ENCODE measurements at regions not wholly inside any gene's neighbourhood (a gene's known extent, or its start where the extent isn't known, plus 50 kb on each side); places are given as distances from the start of the nearest gene placed in this dataset.

DNA sequence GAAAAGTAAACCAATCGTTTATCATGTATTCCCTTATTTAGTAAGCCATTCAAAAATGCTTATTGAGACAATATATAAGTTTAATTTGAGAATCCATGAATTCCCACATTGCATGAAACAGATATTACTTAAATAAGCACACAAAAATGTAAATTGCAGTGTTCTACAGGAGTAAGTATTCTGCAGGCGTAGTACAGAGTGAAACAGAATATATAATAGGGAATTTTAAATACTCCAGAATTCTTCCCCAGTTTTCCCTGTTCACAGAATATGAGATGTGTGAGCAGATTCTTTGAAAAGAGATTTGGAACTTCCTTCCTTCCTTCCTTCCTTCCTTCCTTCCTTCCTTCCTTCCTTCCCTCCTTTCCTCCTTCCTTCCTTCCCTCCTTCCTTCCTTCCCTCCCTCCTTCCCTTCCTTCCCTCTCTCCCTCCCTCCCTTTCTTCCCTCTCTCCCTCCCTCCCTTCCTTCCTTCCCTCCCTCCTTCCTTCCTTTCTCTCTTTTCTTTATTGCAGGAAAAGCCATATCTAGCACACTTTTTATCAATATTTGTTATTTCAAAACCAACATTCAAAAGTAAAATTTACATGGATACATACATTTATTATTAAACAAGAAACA lies 977.7 kb upstream of the LRRTM1 start:
- no peak overlapping the region for H3K27ac ChIP-seq
- no peak for DNase-seq (ENCODE audit: low spot score in 2 of 2)
- no peaks in the 10 kb centered on the region for H3K27me3 ChIP-seq
- H3K36me3 ChIP-seq = no peaks in the 10 kb centered on the region
- H3K4me3 ChIP-seq = no peak overlapping the region
- H3K4me1 ChIP-seq = no peaks in the 10 kb centered on the region
- peaks cover 3% of the 10 kb centered on the region for H3K9me3 ChIP-seq
- TF ChIP-seq, protein P1, sequence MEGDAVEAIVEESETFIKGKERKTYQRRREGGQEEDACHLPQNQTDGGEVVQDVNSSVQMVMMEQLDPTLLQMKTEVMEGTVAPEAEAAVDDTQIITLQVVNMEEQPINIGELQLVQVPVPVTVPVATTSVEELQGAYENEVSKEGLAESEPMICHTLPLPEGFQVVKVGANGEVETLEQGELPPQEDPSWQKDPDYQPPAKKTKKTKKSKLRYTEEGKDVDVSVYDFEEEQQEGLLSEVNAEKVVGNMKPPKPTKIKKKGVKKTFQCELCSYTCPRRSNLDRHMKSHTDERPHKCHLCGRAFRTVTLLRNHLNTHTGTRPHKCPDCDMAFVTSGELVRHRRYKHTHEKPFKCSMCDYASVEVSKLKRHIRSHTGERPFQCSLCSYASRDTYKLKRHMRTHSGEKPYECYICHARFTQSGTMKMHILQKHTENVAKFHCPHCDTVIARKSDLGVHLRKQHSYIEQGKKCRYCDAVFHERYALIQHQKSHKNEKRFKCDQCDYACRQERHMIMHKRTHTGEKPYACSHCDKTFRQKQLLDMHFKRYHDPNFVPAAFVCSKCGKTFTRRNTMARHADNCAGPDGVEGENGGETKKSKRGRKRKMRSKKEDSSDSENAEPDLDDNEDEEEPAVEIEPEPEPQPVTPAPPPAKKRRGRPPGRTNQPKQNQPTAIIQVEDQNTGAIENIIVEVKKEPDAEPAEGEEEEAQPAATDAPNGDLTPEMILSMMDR (IDR thresholded peaks at IDR 0.05) = no peak
- TF ChIP-seq POLR2A (IDR thresholded peaks at IDR 0.05) (no peak), POLR2AphosphoS5 (IDR thresholded peaks at IDR 0.05) (no peak), EP300 (IDR thresholded peaks at IDR 0.05) (no peak)
- WGBS = 82% methylated on average over 2 of the region's 2 CpGs

DNA sequence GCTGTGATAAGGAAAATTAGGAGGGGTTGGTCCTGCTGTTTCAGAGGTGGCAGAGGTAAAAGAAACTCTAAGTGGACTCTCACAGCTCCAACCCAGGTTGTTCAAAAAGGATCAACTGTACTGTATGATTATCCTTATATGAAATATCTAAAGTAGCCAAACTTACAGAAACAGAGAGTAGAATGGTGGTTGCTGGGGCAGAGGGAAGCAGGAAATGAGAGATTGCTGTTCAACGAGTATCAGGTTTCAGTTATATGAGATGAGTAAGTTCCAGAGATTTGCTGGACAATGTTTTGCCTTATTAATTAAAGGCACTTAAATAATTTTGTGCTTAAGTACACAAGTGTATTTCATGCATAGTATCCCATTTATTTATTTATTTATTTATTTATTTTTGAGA lies 972.0 kb upstream of the LRRTM1 start:
- H3K9me3 ChIP-seq = peaks cover 3% of the 10 kb centered on the region
- no peaks in the 10 kb centered on the region for H3K36me3 ChIP-seq
- no peaks in the 10 kb centered on the region for H3K4me1 ChIP-seq
- WGBS = 70% methylated on average over 1 of the region's 1 CpG
- H3K27ac ChIP-seq = no peak overlapping the region
- no peaks in the 10 kb centered on the region for H3K27me3 ChIP-seq
- no peak for DNase-seq (ENCODE audit: low spot score in 2 of 2)
- TF ChIP-seq EP300 (IDR thresholded peaks at IDR 0.05) = no peak
- TF ChIP-seq POLR2A (IDR thresholded peaks at IDR 0.05) = no peak
- no peak for TF ChIP-seq POLR2AphosphoS5 (IDR thresholded peaks at IDR 0.05)
- H3K4me3 ChIP-seq = no peak overlapping the region

DNA sequence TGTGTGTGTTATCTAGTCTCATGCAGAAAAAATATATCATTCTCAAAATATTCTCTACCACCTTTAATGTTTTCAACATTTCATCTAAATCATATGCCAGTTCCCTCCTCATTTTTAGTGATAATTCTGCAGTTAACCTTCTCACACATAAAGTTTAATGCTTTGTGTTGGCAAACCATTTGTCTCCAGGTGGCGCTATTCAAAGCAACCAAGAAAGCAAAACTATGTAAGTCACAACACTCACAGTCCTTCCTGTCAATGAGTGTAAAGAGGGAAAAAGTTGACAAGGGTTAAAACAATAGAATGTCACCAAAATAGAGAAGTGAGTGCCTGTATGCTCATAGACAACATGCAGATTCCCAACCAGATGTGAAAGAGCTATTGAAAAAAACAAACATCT lies 961.6 kb upstream of the LRRTM1 start:
- Histone ChIP-seq H3K27ac (no peak overlapping the region), H3K9me3 (peaks cover 2% of the 10 kb centered on the region), H3K36me3 (no peaks in the 10 kb centered on the region), H3K4me3 (no peak overlapping the region), H3K27me3 (no peaks in the 10 kb centered on the region), H3K4me1 (no peaks in the 10 kb centered on the region)
- 10% methylated on average over 1 of the region's 1 CpG for WGBS
- TF ChIP-seq, protein P1 (IDR thresholded peaks at IDR 0.05) = no peak
- TF ChIP-seq POLR2A (IDR thresholded peaks at IDR 0.05) = no peak
- no peak for TF ChIP-seq POLR2AphosphoS5 (IDR thresholded peaks at IDR 0.05)
- TF ChIP-seq EP300 (IDR thresholded peaks at IDR 0.05) = no peak
- no peak for DNase-seq (ENCODE audit: low spot score in 2 of 2)

DNA sequence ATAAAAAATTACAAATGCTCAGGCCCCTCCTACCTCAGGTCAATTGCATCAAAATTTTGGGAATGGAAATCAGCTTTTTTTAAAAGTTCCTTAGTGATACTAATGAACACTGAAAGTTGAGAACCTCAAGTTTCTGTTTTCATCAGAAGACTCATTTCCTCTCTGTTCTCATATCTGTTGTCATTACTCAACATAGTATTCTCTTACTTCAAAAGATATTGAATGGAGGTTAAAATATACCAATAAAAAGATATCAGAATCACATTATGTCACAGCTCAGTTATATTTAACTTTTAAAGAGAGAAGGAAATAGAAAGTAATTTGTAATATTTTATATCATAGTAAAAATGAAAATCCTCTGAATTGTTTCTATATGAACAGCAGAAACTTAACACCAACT lies 959.4 kb upstream of the LRRTM1 start:
- Histone ChIP-seq H3K27me3 (no peaks in the 10 kb centered on the region), H3K4me3 (no peak overlapping the region), H3K4me1 (no peaks in the 10 kb centered on the region), H3K36me3 (no peaks in the 10 kb centered on the region), H3K27ac (no peak overlapping the region), H3K9me3 (no peaks in the 10 kb centered on the region)
- TF ChIP-seq EP300 (IDR thresholded peaks at IDR 0.05) (no peak), POLR2AphosphoS5 (IDR thresholded peaks at IDR 0.05) (no peak), POLR2A (IDR thresholded peaks at IDR 0.05) (no peak)
- TF ChIP-seq, protein P1 (IDR thresholded peaks at IDR 0.05) = no peak
- DNase-seq (ENCODE audit: low spot score in 2 of 2) = no peak

DNA sequence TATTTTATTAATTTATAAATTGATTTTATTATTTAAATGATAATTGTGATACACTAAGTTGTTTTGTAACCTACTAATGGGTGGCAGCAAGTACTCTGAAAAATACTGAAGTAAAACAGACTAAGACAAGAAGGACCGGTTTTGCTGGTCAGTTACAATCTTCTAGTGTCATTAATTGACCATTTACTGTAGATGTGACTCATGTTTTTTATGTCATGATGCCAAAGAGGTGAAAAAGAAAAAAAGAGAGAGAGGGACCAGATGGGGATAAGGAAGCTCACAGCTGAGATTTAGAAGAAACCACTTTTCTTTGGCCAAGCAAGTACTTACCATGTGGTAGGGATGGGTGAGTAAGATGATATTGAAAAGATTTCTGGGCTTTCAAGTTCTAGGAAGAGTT lies 955.8 kb upstream of the LRRTM1 start:
- Histone ChIP-seq H3K4me1 (no peaks in the 10 kb centered on the region), H3K27me3 (no peaks in the 10 kb centered on the region), H3K36me3 (no peaks in the 10 kb centered on the region), H3K27ac (no peak overlapping the region), H3K9me3 (no peaks in the 10 kb centered on the region), H3K4me3 (no peak overlapping the region)
- no peak for DNase-seq (ENCODE audit: low spot score in 2 of 2)
- TF ChIP-seq POLR2AphosphoS5 (IDR thresholded peaks at IDR 0.05) = no peak
- TF ChIP-seq POLR2A (IDR thresholded peaks at IDR 0.05) = no peak
- TF ChIP-seq, protein P1 (IDR thresholded peaks at IDR 0.05) = no peak
- no peak for TF ChIP-seq EP300 (IDR thresholded peaks at IDR 0.05)
- WGBS = 78% methylated on average over 1 of the region's 1 CpG

DNA sequence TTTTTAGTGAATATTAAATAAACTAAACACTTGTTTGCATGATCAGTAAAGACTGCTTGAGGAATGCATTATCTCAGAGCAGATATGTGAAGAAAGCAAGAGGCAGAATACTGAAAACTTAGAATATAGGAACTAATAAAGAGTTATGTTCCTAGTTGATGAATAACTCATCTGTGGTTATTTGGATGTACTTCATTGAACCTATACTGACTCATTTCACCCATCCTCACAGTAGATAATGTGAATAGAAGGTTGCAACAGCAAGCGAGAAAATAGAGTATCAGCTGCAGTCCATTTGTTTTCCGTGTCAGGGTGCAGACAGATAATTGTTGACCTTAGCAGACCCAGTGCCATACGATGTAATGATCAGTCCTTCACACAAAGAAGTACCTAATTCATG lies 945.7 kb upstream of the LRRTM1 start:
- Histone ChIP-seq H3K36me3 (no peaks in the 10 kb centered on the region), H3K4me3 (no peak overlapping the region), H3K27me3 (no peaks in the 10 kb centered on the region), H3K27ac (no peak overlapping the region), H3K4me1 (no peaks in the 10 kb centered on the region), H3K9me3 (peaks cover 4% of the 10 kb centered on the region)
- no peak for DNase-seq (ENCODE audit: low spot score in 2 of 2)
- 79% methylated on average over 3 of the region's 3 CpGs for WGBS
- TF ChIP-seq EP300 (IDR thresholded peaks at IDR 0.05) (no peak), POLR2A (IDR thresholded peaks at IDR 0.05) (no peak), POLR2AphosphoS5 (IDR thresholded peaks at IDR 0.05) (no peak)
- TF ChIP-seq, protein P1 (IDR thresholded peaks at IDR 0.05) = no peak
